ENCODE measurements at regions not wholly inside any gene's neighbourhood (a gene's known extent, or its start where the extent isn't known, plus 50 kb on each side); places are given as distances from the start of the nearest gene placed in this dataset.
"Not testable (repeated sequence)": the region's sequence is repeated elsewhere in the genome, so short reads cannot be mapped to it uniquely, and the experiment has no call there.

- DNase-seq, result no peak
These were observed 377.1 kb upstream of the PROK2 start for GRCh38 chr3:72161881-72162595.

- not testable (repeated sequence) for DNase-seq
These were observed 376.3 kb upstream of the PROK2 start for GRCh38 chr3:72161285-72161684.

GRCh38 chr3:72160351-72160750, 375.4 kb upstream of the PROK2 start:
- no peak for DNase-seq

GRCh38 chr3:72159487-72159886, 374.5 kb upstream of the PROK2 start:
- DNase-seq, result no peak

GRCh38 chr3:72158639-72159326, 373.8 kb upstream of the PROK2 start:
- DNase-seq, result no peak

GRCh38 chr3:72157748-72158638, 373.0 kb upstream of the PROK2 start:
- DNase-seq, result no peak

GRCh38 chr3:72155391-72156064, 370.6 kb upstream of the PROK2 start:
- DNase-seq, result no peak

GRCh38 chr3:72154391-72155335, 369.7 kb upstream of the PROK2 start:
- no peak for DNase-seq

GRCh38 chr3:72153477-72154314, 368.7 kb upstream of the PROK2 start:
- DNase-seq, result no peak

- no peak for DNase-seq
These were observed 367.9 kb upstream of the PROK2 start for GRCh38 chr3:72152551-72153476.

GRCh38 chr3:72151465-72152238, 366.7 kb upstream of the PROK2 start:
- no peak for DNase-seq

GRCh38 chr3:72150634-72151412, 365.9 kb upstream of the PROK2 start:
- DNase-seq, result no peak

- DNase-seq, result no peak
These were observed 364.8 kb upstream of the PROK2 start for GRCh38 chr3:72149645-72150300.

GRCh38 chr3:72147600-72147999, 362.7 kb upstream of the PROK2 start:
- no peak for DNase-seq

GRCh38 chr3:72145506-72146380, 360.8 kb upstream of the PROK2 start:
- DNase-seq, result no peak

GRCh38 chr3:72144773-72145505, 360.0 kb upstream of the PROK2 start:
- DNase-seq, result no peak
